Osteoblast (primary cell): ENCODE measurements at regions not wholly inside any gene's neighbourhood (a gene's known extent, or its start where the extent isn't known, plus 50 kb on each side); places are given as distances from the start of the nearest gene placed in this dataset.
A peak's percentile ranks its signal among the peaks of the same experiment; 100 is the strongest.

ENCODE experiments used
- DNase-seq: peaks from one replicate; pipeline ENCODE4 v3.0.0; 2011; ENCODE audit warnings: low spot score, mixed read lengths; ENCODE audit not compliant: insufficient read length; ENCODE audit errors: missing footprints
- H2AFZ ChIP-seq: 2 replicates; pipeline ENCODE4 v1.6.0; 2011; ENCODE audit warnings: mild to moderate bottlenecking, low read length
- H3K27ac ChIP-seq: 2 replicates; pipeline ENCODE4 v1.5.1; 2011; ENCODE audit warnings: mild to moderate bottlenecking, low read depth, low read length, moderate library complexity
- H3K27me3 ChIP-seq: 2 replicates; pipeline ENCODE4 v1.6.0; 2012; ENCODE audit warnings: mild to moderate bottlenecking, control low read depth, inconsistent platforms, low read length, moderate library complexity; ENCODE audit not compliant: insufficient read depth
- H3K36me3 ChIP-seq: 2 replicates; pipeline ENCODE4 v1.5.1; 2011; ENCODE audit warnings: mild to moderate bottlenecking, low read length, control low read depth, moderate library complexity; ENCODE audit not compliant: insufficient read depth
- H3K4me1 ChIP-seq: 2 replicates; pipeline ENCODE4 v1.5.1; 2011; ENCODE audit warnings: mild to moderate bottlenecking, low read length, control low read depth, moderate library complexity; ENCODE audit not compliant: insufficient read depth
- H3K4me2 ChIP-seq: 2 replicates; pipeline ENCODE4 v1.6.0; 2011; ENCODE audit warnings: mild to moderate bottlenecking, low read length; ENCODE audit not compliant: insufficient read depth
- H3K4me3 ChIP-seq: fragments of 200-600 bp; sonication (generic); 3 replicates; pipeline ENCODE4 v1.5.1; 2012; ENCODE audit warnings: mild to moderate bottlenecking, low read length, inconsistent platforms; ENCODE audit not compliant: insufficient read depth
- H3K79me2 ChIP-seq: 2 replicates; pipeline ENCODE4 v1.6.0; 2012; ENCODE audit warnings: mild to moderate bottlenecking, low read length, control low read depth, inconsistent platforms; ENCODE audit not compliant: insufficient read depth
- H3K9me3 ChIP-seq: 2 replicates; pipeline ENCODE4 v1.5.1; 2011; ENCODE audit warnings: low read depth, low read length, control low read depth
- H4K20me1 ChIP-seq: 2 replicates; pipeline ENCODE4 v1.6.0; 2012; ENCODE audit warnings: mild to moderate bottlenecking, low read length, control low read depth; ENCODE audit not compliant: insufficient read depth
- TF ChIP-seq, protein P1 (sequence below): IDR thresholded peaks from 2 replicates; pipeline ENCODE4 v1.5.1; 2011; ENCODE audit warnings: mild to moderate bottlenecking, low read depth, low read length, moderate library complexity; ENCODE audit errors: extremely low read depth

DNA sequence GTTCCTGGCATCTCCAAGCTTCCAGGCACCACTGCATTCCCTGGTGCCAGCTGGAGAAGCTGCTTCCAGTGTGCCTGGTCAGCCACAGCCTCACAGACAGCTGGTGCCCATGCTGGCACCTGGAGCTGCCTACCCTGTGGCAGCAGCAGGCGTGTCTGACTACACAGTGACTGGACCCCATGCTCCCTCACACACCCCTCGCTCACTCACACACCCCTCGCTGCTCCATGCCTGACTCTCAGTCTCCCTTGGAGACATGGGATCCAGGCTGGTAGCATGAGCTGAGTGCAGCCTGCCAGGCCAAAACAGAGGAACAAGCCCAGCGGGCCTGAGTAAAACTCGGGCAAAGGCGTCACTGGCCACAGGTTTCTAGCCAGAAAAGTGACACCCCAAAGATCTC, 59.1 kb upstream of the SMIM36 start:
- TF ChIP-seq, protein P1, sequence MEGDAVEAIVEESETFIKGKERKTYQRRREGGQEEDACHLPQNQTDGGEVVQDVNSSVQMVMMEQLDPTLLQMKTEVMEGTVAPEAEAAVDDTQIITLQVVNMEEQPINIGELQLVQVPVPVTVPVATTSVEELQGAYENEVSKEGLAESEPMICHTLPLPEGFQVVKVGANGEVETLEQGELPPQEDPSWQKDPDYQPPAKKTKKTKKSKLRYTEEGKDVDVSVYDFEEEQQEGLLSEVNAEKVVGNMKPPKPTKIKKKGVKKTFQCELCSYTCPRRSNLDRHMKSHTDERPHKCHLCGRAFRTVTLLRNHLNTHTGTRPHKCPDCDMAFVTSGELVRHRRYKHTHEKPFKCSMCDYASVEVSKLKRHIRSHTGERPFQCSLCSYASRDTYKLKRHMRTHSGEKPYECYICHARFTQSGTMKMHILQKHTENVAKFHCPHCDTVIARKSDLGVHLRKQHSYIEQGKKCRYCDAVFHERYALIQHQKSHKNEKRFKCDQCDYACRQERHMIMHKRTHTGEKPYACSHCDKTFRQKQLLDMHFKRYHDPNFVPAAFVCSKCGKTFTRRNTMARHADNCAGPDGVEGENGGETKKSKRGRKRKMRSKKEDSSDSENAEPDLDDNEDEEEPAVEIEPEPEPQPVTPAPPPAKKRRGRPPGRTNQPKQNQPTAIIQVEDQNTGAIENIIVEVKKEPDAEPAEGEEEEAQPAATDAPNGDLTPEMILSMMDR = no peak
- H3K9me3 ChIP-seq = no peaks in the 10 kb centered on the region
- no peaks in the 10 kb centered on the region for H3K36me3 ChIP-seq
- H4K20me1 ChIP-seq = no peaks in the 10 kb centered on the region
- H2AFZ ChIP-seq = no peak overlapping the region
- DNase-seq = no peak
- H3K4me2 ChIP-seq = no peak overlapping the region
- peaks cover 13% of the 10 kb centered on the region for H3K4me1 ChIP-seq
- H3K79me2 ChIP-seq = no peaks in the 10 kb centered on the region
- H3K27ac ChIP-seq = no peak overlapping the region
- no peak overlapping the region for H3K4me3 ChIP-seq
- no peaks in the 10 kb centered on the region for H3K27me3 ChIP-seq

DNA sequence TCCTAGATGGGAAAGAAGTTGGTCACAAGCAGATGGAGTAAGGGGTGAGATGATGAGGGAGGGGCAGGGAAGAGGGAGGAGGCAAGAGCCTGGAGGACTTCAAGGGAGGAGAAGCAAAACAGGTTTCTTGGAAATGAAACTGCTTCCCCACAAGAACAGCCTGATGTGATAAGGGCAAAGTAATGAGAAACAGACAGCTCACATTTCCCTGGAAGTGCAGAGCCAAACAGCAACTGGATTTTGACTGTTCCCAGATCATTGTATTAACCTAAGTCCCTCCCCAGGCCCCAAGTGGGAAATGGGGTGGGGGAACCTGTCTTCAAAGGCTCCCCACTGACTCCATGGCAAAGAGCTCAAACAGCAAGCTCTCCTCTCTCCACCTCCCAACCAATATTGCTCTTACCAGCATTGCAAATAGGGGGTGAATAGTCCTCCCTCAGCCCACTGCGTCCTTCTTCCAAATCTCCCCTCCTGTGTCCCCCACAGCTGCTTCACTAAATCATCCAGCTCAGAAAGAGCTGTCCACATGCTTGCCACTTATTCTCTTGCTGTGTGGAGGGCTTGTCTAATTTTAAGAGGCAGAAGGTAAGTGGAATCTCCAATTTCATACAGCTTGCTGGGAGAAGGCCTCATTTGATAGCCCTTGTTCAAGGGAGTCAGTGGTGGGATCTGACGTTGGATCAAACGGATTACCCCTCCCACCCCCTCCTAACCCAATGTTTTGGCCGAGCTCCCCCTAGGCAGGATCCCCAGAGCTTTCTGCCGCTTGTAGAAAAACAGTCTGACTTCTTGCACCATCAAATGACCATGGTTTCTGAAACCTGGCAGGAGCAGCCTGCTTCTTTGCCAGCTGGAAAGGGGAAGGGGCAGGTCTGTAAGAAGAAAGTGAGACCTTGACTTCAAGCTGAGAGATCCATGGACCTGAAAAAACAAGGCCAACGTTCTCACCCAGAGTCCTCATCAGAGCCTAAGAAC, 56.3 kb upstream of the SMIM36 start:
- Histone ChIP-seq H3K36me3 (no peaks in the 10 kb centered on the region), H3K9me3 (no peaks in the 10 kb centered on the region), H3K4me3 (no peak overlapping the region), H2AFZ (peak overlapping the region; percentile 54), H3K27me3 (no peaks in the 10 kb centered on the region), H3K79me2 (no peaks in the 10 kb centered on the region), H3K27ac (no peak overlapping the region), H3K4me2 (no peak overlapping the region), H4K20me1 (no peaks in the 10 kb centered on the region), H3K4me1 (peaks cover 13% of the 10 kb centered on the region)
- TF ChIP-seq, protein P1 = no peak
- DNase-seq = peak; percentile 25

DNA sequence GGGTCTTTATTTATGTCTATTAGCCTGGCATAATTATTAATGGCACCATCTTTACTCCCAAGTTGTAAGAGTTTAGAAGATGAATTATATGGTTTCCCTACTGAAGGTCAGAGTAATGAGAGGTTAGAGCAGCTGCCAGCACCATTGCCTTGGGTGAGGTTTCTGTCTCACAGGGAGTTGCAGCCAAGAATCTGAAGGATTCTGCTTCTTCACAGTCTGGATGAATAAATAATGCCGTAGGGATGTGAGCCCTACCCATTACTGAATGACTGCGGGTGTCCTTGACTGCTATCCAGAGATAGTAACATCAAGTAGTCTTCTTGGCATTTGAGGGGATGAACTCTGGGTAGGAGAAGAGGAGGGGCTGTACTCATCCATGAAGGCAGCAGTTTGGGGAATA, 52.8 kb upstream of the SMIM36 start:
- H3K4me2 ChIP-seq = no peak overlapping the region
- H3K79me2 ChIP-seq = no peaks in the 10 kb centered on the region
- no peak overlapping the region for H3K27ac ChIP-seq
- H3K36me3 ChIP-seq = no peaks in the 10 kb centered on the region
- TF ChIP-seq, protein P1 = no peak
- DNase-seq = peak; percentile 69
- no peaks in the 10 kb centered on the region for H4K20me1 ChIP-seq
- no peaks in the 10 kb centered on the region for H3K27me3 ChIP-seq
- H2AFZ ChIP-seq = no peak overlapping the region
- no peak overlapping the region for H3K4me3 ChIP-seq
- no peaks in the 10 kb centered on the region for H3K9me3 ChIP-seq
- H3K4me1 ChIP-seq = peaks cover 4% of the 10 kb centered on the region

DNA sequence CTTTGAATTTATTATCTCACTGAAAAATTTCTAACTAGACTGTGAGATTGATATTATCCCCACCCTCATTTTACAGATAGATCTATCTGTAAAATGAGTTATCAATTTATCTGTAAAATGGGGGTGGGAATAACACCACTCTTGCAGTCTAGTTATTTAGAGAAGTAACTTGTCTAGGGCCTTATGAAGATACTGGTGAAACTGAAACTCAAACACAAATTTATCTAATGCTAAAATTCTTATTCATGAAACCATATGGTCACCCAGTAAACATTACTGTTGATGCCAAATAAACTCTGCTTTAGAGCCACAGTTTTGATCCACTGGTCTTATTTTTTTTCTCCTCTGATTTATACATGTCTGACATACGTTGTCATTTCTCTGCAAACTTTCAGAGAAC, 52.1 kb upstream of the SMIM36 start:
- H3K4me2 ChIP-seq = no peak overlapping the region
- DNase-seq = no peak
- TF ChIP-seq, protein P1 = no peak
- H4K20me1 ChIP-seq = no peaks in the 10 kb centered on the region
- no peak overlapping the region for H3K4me3 ChIP-seq
- no peaks in the 10 kb centered on the region for H3K27me3 ChIP-seq
- H3K79me2 ChIP-seq = no peaks in the 10 kb centered on the region
- H3K9me3 ChIP-seq = no peaks in the 10 kb centered on the region
- H3K4me1 ChIP-seq = peaks cover 4% of the 10 kb centered on the region
- no peaks in the 10 kb centered on the region for H3K36me3 ChIP-seq
- no peak overlapping the region for H2AFZ ChIP-seq
- H3K27ac ChIP-seq = no peak overlapping the region
